H1 (cell line): ENCODE measurements at regions not wholly inside any gene's neighbourhood (a gene's known extent, or its start where the extent isn't known, plus 50 kb on each side); places are given as distances from the start of the nearest gene placed in this dataset.

ENCODE experiments used
- CTCF ChIA-PET: fragments of 300-600 bp; sonication (Branson Sonifier 250); formaldehyde crosslinking; loops from one replicate; lab custom pipeline; 2021; ENCODE audit not compliant: partially characterized antibody; lab: Charles Lee
- POLR2A ChIA-PET: fragments of 300-600 bp; sonication (Branson Sonifier 250); formaldehyde crosslinking; loops from one replicate; lab custom pipeline; 2021; ENCODE audit warnings: inconsistent platforms; ENCODE audit not compliant: partially characterized antibody; lab: Charles Lee
- DNase-seq, 2 experiments: peaks; one replicate each; pipeline versions ENCODE4 v3.0.0 to v3.0.0-alpha.2; 2010 to 2022; ENCODE audit warnings: low spot score in 2 of 2, low read depth in 1 of 2, mixed read lengths in 1 of 2
- FAIRE-seq: peaks from 2 replicates; lab custom pipeline; 2011; peaks lifted over from hg19 to GRCh38; lab: Jason Lieb, UNC
- H2AFZ ChIP-seq: 2 replicates; pipeline ENCODE4 v1.8.1; 2012; ENCODE audit warnings: low read length, inconsistent platforms
- H2AK5ac ChIP-seq: 2 replicates; pipeline ENCODE4 v1.6.1; 2013; ENCODE audit warnings: low read depth, low read length
- H2BK120ac ChIP-seq: replicated peaks from 2 replicates; pipeline ENCODE3; 2013; ENCODE audit warnings: low read depth, low read length, inconsistent platforms
- H2BK12ac ChIP-seq: 2 replicates; pipeline ENCODE4 v1.6.1; 2013; ENCODE audit warnings: low read depth, low read length
- H2BK15ac ChIP-seq: 2 replicates; pipeline ENCODE4 v1.6.1; 2013; ENCODE audit warnings: low read length
- H2BK20ac ChIP-seq: 2 replicates; pipeline ENCODE4 v1.6.1; 2013; ENCODE audit warnings: low read length
- H2BK5ac ChIP-seq: 2 replicates; pipeline ENCODE4 v1.6.1; 2013; ENCODE audit warnings: low read depth, low read length
- H3K14ac ChIP-seq: 2 replicates; pipeline ENCODE4 v1.6.1; 2013; ENCODE audit warnings: inconsistent platforms; ENCODE audit not compliant: insufficient read length
- H3K18ac ChIP-seq: 2 replicates; pipeline ENCODE4 v1.6.1; 2013; ENCODE audit warnings: low read length; ENCODE audit errors: extremely low read depth
- H3K23ac ChIP-seq: 2 replicates; pipeline ENCODE4 v1.6.1; 2013; ENCODE audit warnings: inconsistent platforms; ENCODE audit not compliant: insufficient read length
- H3K23me2 ChIP-seq: 2 replicates; pipeline ENCODE4 v1.6.1; 2013; ENCODE audit warnings: low read depth, low read length
- H3K27ac ChIP-seq: 2 replicates; pipeline ENCODE4 v1.6.1; 2011; ENCODE audit warnings: low read depth, low read length, inconsistent platforms
- H3K27me3 ChIP-seq, 4 experiments: replicated peaks in 1 of 4; 1 replicate in 1 of 4; 2 replicates in 3 of 4; pipeline versions ENCODE4 v1.6.1 to v1.8.1; 2011 to 2013; ENCODE audit warnings: low read length in 3 of 4, mild to moderate bottlenecking in 3 of 4, inconsistent platforms in 2 of 4, mixed read lengths in 2 of 4, moderate library complexity in 1 of 4; ENCODE audit not compliant: control insufficient read depth in 3 of 4, insufficient read depth in 3 of 4; ENCODE audit errors: extremely low read depth in 1 of 4
- H3K36me3 ChIP-seq, 4 experiments: 2 replicates each; pipeline versions ENCODE4 v1.6.1 to v1.8.1; 2011 to 2013; ENCODE audit warnings: mild to moderate bottlenecking in 4 of 4, low read length in 3 of 4, moderate library complexity in 2 of 4, control low read depth in 1 of 4, inconsistent platforms in 1 of 4; ENCODE audit not compliant: insufficient read depth in 4 of 4, control insufficient read depth in 2 of 4
- H3K4ac ChIP-seq: replicated peaks from 2 replicates; pipeline ENCODE3; 2013; ENCODE audit warnings: low read length, low read depth, mixed read lengths, inconsistent platforms; ENCODE audit not compliant: insufficient read length
- H3K4me1 ChIP-seq, 4 experiments: replicated peaks in 1 of 4; 1 replicate in 1 of 4; 2 replicates in 3 of 4; pipeline versions ENCODE4 v1.6.1 to v1.8.1; 2011 to 2013; ENCODE audit warnings: low read length in 3 of 4, inconsistent platforms in 2 of 4, mixed read lengths in 1 of 4; ENCODE audit not compliant: insufficient read depth in 4 of 4, control insufficient read depth in 3 of 4
- H3K4me2 ChIP-seq, 2 experiments: 2 replicates each; pipeline versions ENCODE4 v1.6.1 to v1.8.1; 2011 to 2013; ENCODE audit warnings: low read depth in 2 of 2, low read length in 2 of 2, control low read depth in 1 of 2, inconsistent platforms in 1 of 2, mild to moderate bottlenecking in 1 of 2; ENCODE audit not compliant: insufficient read depth in 1 of 2
- H3K4me3 ChIP-seq, 4 experiments: fragments of 200-600, 300-600 bp in 1 of 4; sonication (generic), shearing (Covaris generic), sonication (Bioruptor Twin) in 1 of 4; 2 replicates each; pipeline versions ENCODE4 v1.5.1 to v1.8.1; 2011 to 2016; ENCODE audit warnings: low read length in 4 of 4, low read depth in 3 of 4, control low read depth in 2 of 4, inconsistent platforms in 2 of 4, mild to moderate bottlenecking in 2 of 4, mixed read lengths in 1 of 4, moderate library complexity in 1 of 4; ENCODE audit not compliant: insufficient read depth in 2 of 4; ENCODE audit errors: extremely low read depth in 1 of 4
- H3K56ac ChIP-seq: replicated peaks from 2 replicates; pipeline ENCODE3; 2013; ENCODE audit warnings: low read depth, mild to moderate bottlenecking, mixed read lengths, low read length, inconsistent platforms; ENCODE audit not compliant: insufficient read length
- H3K79me1 ChIP-seq: 2 replicates; pipeline ENCODE4 v1.6.1; 2013; ENCODE audit warnings: low read depth, low read length, control low read depth
- H3K79me2 ChIP-seq, 2 experiments: 2 replicates each; pipeline versions ENCODE4 v1.6.1 to v1.8.1; 2012 to 2013; ENCODE audit warnings: low read length in 2 of 2, mild to moderate bottlenecking in 2 of 2, inconsistent platforms in 1 of 2; ENCODE audit not compliant: insufficient read depth in 2 of 2, control insufficient read depth in 1 of 2
- H3K9ac ChIP-seq, 4 experiments: replicated peaks in 1 of 4; 1 replicate in 1 of 4; 2 replicates in 3 of 4; pipeline versions ENCODE4 v1.6.1 to v1.8.1; 2011 to 2013; ENCODE audit warnings: low read depth in 3 of 4, low read length in 3 of 4, control low read depth in 2 of 4, mild to moderate bottlenecking in 2 of 4, moderate library complexity in 2 of 4, inconsistent platforms in 1 of 4; ENCODE audit errors: extremely low read depth in 1 of 4
- H3K9me3 ChIP-seq, 2 experiments: 2 replicates each; pipeline versions ENCODE4 v1.6.1 to v1.8.1; 2012 to 2013; ENCODE audit warnings: mild to moderate bottlenecking in 2 of 2, moderate library complexity in 2 of 2, control low read depth in 1 of 2, inconsistent platforms in 1 of 2, low read depth in 1 of 2, low read length in 1 of 2, mixed read lengths in 1 of 2; ENCODE audit not compliant: insufficient read depth in 2 of 2
- H4K20me1 ChIP-seq, 2 experiments: replicated peaks in 1 of 2; 2 replicates each; pipeline versions ENCODE3 to v1.8.1; 2011 to 2013; ENCODE audit warnings: inconsistent platforms in 2 of 2, low read length in 2 of 2, mild to moderate bottlenecking in 1 of 2; ENCODE audit not compliant: insufficient read depth in 2 of 2, control insufficient read depth in 1 of 2
- H4K5ac ChIP-seq: 2 replicates; pipeline ENCODE4 v1.6.1; 2013; ENCODE audit warnings: low read length, low read depth, mixed read lengths, inconsistent platforms; ENCODE audit not compliant: insufficient read length
- H4K8ac ChIP-seq: 2 replicates; pipeline ENCODE4 v1.8.0; 2013; ENCODE audit warnings: mild to moderate bottlenecking, moderate library complexity, low read length, inconsistent platforms; ENCODE audit not compliant: insufficient read depth; ENCODE audit errors: extremely low read depth
- H4K91ac ChIP-seq: replicated peaks from 2 replicates; pipeline ENCODE3; 2013; ENCODE audit warnings: low read length, mixed read lengths, inconsistent platforms; ENCODE audit not compliant: insufficient read length
- SP1 ChIP-seq: IDR thresholded peaks from 2 replicates; pipeline ENCODE4 v1.6.1; 2011; ENCODE audit warnings: low read depth, low read length
- YY1 ChIP-seq: IDR thresholded peaks from 2 replicates; pipeline ENCODE4 v1.6.1; 2011; ENCODE audit warnings: low read depth, mild to moderate bottlenecking, low read length
- WGBS, 2 experiments: shearing (Covaris generic) in 1 of 2; methylation state at CpG; one replicate each; pipeline versions ENCODE4 v1.1.6 to v1.1.7; 2013 to 2015; ENCODE audit warnings: low lambda C conversion rate in 2 of 2, mixed read lengths in 2 of 2, inconsistent platforms in 1 of 2, low coverage in 1 of 2, missing lambda C conversion rate in 1 of 2; ENCODE audit not compliant: insufficient replicate concordance in 2 of 2, insufficient coverage in 1 of 2, insufficient read length in 1 of 2; ENCODE audit errors: extremely low coverage in 1 of 2, missing lambda C conversion rate in 1 of 2; 5-methylcytosine and 5-hydroxymethylcytosine counted together

DNA sequence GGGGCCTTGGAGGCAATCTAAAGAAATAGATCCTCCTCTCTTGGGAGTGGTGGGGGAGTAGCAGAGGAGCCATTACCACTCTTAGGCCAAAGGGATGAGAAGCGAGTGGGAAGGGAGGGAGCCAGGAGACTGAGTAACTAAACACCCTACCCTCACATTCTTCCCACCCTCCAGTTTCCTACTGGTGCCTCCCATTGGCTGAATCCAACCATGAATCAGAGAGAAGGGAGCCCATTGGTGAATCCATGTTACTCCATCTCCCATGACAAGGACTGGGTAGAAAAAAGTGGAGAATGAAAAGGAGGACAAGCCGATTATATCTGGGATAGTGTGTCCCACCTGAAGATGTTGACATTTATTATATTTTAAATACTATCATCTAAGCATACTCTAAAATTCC is 76.8 kb upstream of the LHX5 start:
- H2BK120ac ChIP-seq = no peak overlapping the region
- H4K91ac ChIP-seq = no peak overlapping the region
- no peaks in the 10 kb centered on the region; a peak in 1 of 8 replicates for H3K36me3 ChIP-seq
- H2BK20ac ChIP-seq = 0 out of 2 replicates have a peak overlapping the region, but pooled peaks have one; percentile 14
- H2BK12ac ChIP-seq = no peak overlapping the region
- FAIRE-seq (no peak), DNase-seq (no peak)
- H3K23ac ChIP-seq = no peak overlapping the region
- no peak overlapping the region for H4K8ac ChIP-seq
- no peak overlapping the region for H3K18ac ChIP-seq
- no peak overlapping the region for H2AK5ac ChIP-seq
- H3K9me3 ChIP-seq = peaks cover 3 to 6% of the 10 kb centered on the region in 2 experiments; a peak in 2 of 4 replicates
- no peaks in the 10 kb centered on the region for H3K79me2 ChIP-seq
- no peak overlapping the region for H4K5ac ChIP-seq
- H3K79me1 ChIP-seq = no peaks in the 10 kb centered on the region
- H3K27ac ChIP-seq = no peak overlapping the region
- no peak overlapping the region for H2BK5ac ChIP-seq
- H3K56ac ChIP-seq = no peak overlapping the region
- H3K9ac ChIP-seq = no peak overlapping the region
- POLR2A ChIA-PET = interaction anchor here (1.1 kb wide), 1 partner anchor 11 kb away, joined by 4 read pairs; no protein-coding TSS in a partner anchor
- H3K4me3 ChIP-seq = no peak overlapping the region
- no peak overlapping the region for H2BK15ac ChIP-seq
- CTCF ChIA-PET = interaction anchor here (0.8 to 2.4 kb wide), 2 partner anchors 13 to 15 kb away, joined by 3 to 9 read pairs; no protein-coding TSS in a partner anchor
- H3K4me2 ChIP-seq = no peak overlapping the region
- no peak overlapping the region for H3K14ac ChIP-seq
- H3K4ac ChIP-seq = no peak overlapping the region
- H2AFZ ChIP-seq = no peak overlapping the region
- no peaks in the 10 kb centered on the region; the same call in 1 of the 2 replicates for H3K23me2 ChIP-seq
- TF ChIP-seq YY1 = no peak
- TF ChIP-seq SP1 = peak; percentile 24; the same call in 1 of the 2 replicates
- TF ChIP-seq, all 59 proteins: peak for 1
- Histone ChIP-seq H4K20me1 (no peaks in the 10 kb centered on the region), H3K27me3 (0 out of 7 replicates have a peak, but pooled peaks cover 0 to 4% (median 0%) of the 10 kb centered on the region in 4 experiments), H3K4me1 (peaks cover 0 to 3% (median 1%) of the 10 kb centered on the region in 4 experiments; a peak in 1 of 7 replicates)
- WGBS, 2 experiments = 100% methylated on average over 2 of the region's 2 CpGs; no CpG with 5 or more reads in 1 of the 2 experiments
